ENCODE measurements at regions not wholly inside any gene's neighbourhood (a gene's known extent, or its start where the extent isn't known, plus 50 kb on each side); places are given as distances from the start of the nearest gene placed in this dataset.

GRCh38 chr12:65725376-65725775 lies 98.9 kb upstream of the HMGA2 start:
- TF ChIP-seq CTCF (IDR thresholded peaks at IDR 0.05) (no peak), POLR2A (IDR thresholded peaks at IDR 0.05) (no peak), EP300 (IDR thresholded peaks at IDR 0.05) (no peak)
